Activated CD8-positive, alpha-beta memory T cell treated with anti-CD3 and anti-CD28 coated beads, Interleukin-2, amount 50 U/mL, for 4 hours (primary cell): ENCODE measurements at regions not wholly inside any gene's neighbourhood (a gene's known extent, or its start where the extent isn't known, plus 50 kb on each side); places are given as distances from the start of the nearest gene placed in this dataset.
"Not testable (repeated sequence)": the region's sequence is repeated elsewhere in the genome, so short reads cannot be mapped to it uniquely, and the experiment has no call there.

Source experiments
- DNase-seq: peaks from one replicate; pipeline ENCODE4 v3.0.0-alpha.2; 2020

- no peak for DNase-seq
Observed at GRCh38 chr7:101744588-101744987, 72.8 kb upstream of the CUX1 start.

- no peak for DNase-seq
Observed at GRCh38 chr7:101746314-101746713, 71.1 kb upstream of the CUX1 start.

- DNase-seq: no peak
Observed at GRCh38 chr7:101747053-101747878, 70.2 kb upstream of the CUX1 start.

- no peak for DNase-seq
Observed at GRCh38 chr7:101747879-101748345, 69.5 kb upstream of the CUX1 start.

GRCh38 chr7:101749891-101750290, 67.5 kb upstream of the CUX1 start:
- no peak for DNase-seq

- no peak for DNase-seq
Observed at GRCh38 chr7:101753316-101753715, 64.1 kb upstream of the CUX1 start.

- no peak for DNase-seq
Observed at GRCh38 chr7:101754424-101755159, 62.8 kb upstream of the CUX1 start.

- DNase-seq: no peak
Observed at GRCh38 chr7:101757879-101758278, 59.5 kb upstream of the CUX1 start.

- not testable (repeated sequence) for DNase-seq
Observed at GRCh38 chr7:101758519-101758918, 58.9 kb upstream of the CUX1 start.

- DNase-seq: no peak
Observed at GRCh38 chr7:101764221-101764620, 53.2 kb upstream of the CUX1 start.

GRCh38 chr7:101767544-101767943, 49.9 kb upstream of the CUX1 start:
- no peak for DNase-seq
